Activated CD8-positive, alpha-beta T cell treated with anti-CD3 and anti-CD28 coated beads for 36 hours (primary cell): ENCODE measurements at regions not wholly inside any gene's neighbourhood (a gene's known extent, or its start where the extent isn't known, plus 50 kb on each side); places are given as distances from the start of the nearest gene placed in this dataset.
"Not testable (repeated sequence)": the region's sequence is repeated elsewhere in the genome, so short reads cannot be mapped to it uniquely, and the experiment has no call there.

Experiments
- ATAC-seq: fragments of 200-7000 bp; cut with Tn5 transposase; one replicate; pipeline ENCODE4 v1.10.0; 2021; ENCODE audit warnings: mild to moderate bottlenecking, moderate library complexity
- CTCF ChIA-PET: fragments of 350-600 bp; sonication (Branson Sonifier 250); formaldehyde crosslinking; loops from one replicate; lab custom pipeline; 2021; ENCODE audit warnings: antibody characterized with exemption; lab: Charles Lee
- POLR2A ChIA-PET: fragments of 350-600 bp; sonication (Branson Sonifier 250); formaldehyde crosslinking; loops from one replicate; lab custom pipeline; 2021; ENCODE audit warnings: antibody characterized with exemption; lab: Charles Lee
- DNase-seq: peaks from one replicate; pipeline ENCODE4 v3.0.0-alpha.2; 2020
- H3K27ac Mint-ChIP-seq: one replicate; pipeline ENCODE4 v1.8.0; 2021; ENCODE audit warnings: mild to moderate bottlenecking, mixed read lengths
- H3K27me3 Mint-ChIP-seq: one replicate; pipeline ENCODE4 v1.8.0; 2021; ENCODE audit warnings: mixed read lengths
- H3K36me3 Mint-ChIP-seq: one replicate; pipeline ENCODE4 v1.8.0; 2021; ENCODE audit warnings: low read depth, mixed read lengths
- H3K4me1 Mint-ChIP-seq: one replicate; pipeline ENCODE4 v1.8.0; 2021; ENCODE audit warnings: low read depth, mixed read lengths
- H3K4me3 Mint-ChIP-seq: one replicate; pipeline ENCODE4 v1.8.0; 2021; ENCODE audit warnings: mild to moderate bottlenecking, moderate library complexity, mixed read lengths
- H3K9me3 Mint-ChIP-seq: one replicate; pipeline ENCODE4 v1.8.0; 2021; ENCODE audit warnings: mixed read lengths
- CTCF ChIP-seq: fragments of 200-600 bp; IDR thresholded peaks from one replicate; pipeline ENCODE4 v1.8.0; 2022; ENCODE audit warnings: antibody characterized with exemption, mild to moderate bottlenecking
- intact Hi-C: fragments of 100-400 bp; cut with micrococcal nuclease; formaldehyde crosslinking; loops from one replicate; pipeline ENCODE4 v1.10.0; 2022

- Mint-ChIP-seq H3K4me3 (no peak overlapping the region), H3K27ac (no peak overlapping the region), H3K27me3 (no peaks in the 10 kb centered on the region), H3K36me3 (no peaks in the 10 kb centered on the region), H3K4me1 (no peaks in the 10 kb centered on the region), H3K9me3 (no peaks in the 10 kb centered on the region)
- TF ChIP-seq CTCF = no peak
- ChIA-PET POLR2A (no interaction called here), CTCF (interaction anchor here (1.1 kb wide), 1 partner anchor 17 kb away, joined by 3 read pairs; no protein-coding TSS in a partner anchor)
- intact Hi-C loops = no loop called here
- ATAC-seq (no peak), DNase-seq (no peak)
Measured at GRCh38 chr10:127648885-127649284, 88.1 kb upstream of the FOXI2 start.

GRCh38 chr10:127649642-127650041 lies 87.3 kb upstream of the FOXI2 start:
- no peaks in the 10 kb centered on the region for H3K9me3 Mint-ChIP-seq
- H3K27me3 Mint-ChIP-seq = no peaks in the 10 kb centered on the region
- DNase-seq (peak; percentile 2), ATAC-seq (no peak)
- intact Hi-C loops = no loop called here
- ChIA-PET CTCF (no interaction called here), POLR2A (no interaction called here)
- H3K27ac Mint-ChIP-seq = no peak overlapping the region
- no peaks in the 10 kb centered on the region for H3K4me1 Mint-ChIP-seq
- H3K4me3 Mint-ChIP-seq = no peak overlapping the region
- TF ChIP-seq CTCF = no peak
- no peaks in the 10 kb centered on the region for H3K36me3 Mint-ChIP-seq

- intact Hi-C loops = no loop called here
- CTCF ChIA-PET = interaction anchor here (0.7 kb wide), 1 partner anchor 58 kb away, joined by 3 read pairs; no protein-coding TSS in a partner anchor
- ATAC-seq (no peak), DNase-seq (no peak)
- Mint-ChIP-seq H3K4me1 (no peaks in the 10 kb centered on the region), H3K27me3 (no peaks in the 10 kb centered on the region), H3K36me3 (no peaks in the 10 kb centered on the region), H3K4me3 (no peak overlapping the region), H3K27ac (no peak overlapping the region), H3K9me3 (no peaks in the 10 kb centered on the region)
- TF ChIP-seq CTCF = no peak
- POLR2A ChIA-PET = no interaction called here
Measured at GRCh38 chr10:127657056-127657455, 79.9 kb upstream of the FOXI2 start.

- H3K36me3 Mint-ChIP-seq, DNase-seq, POLR2A ChIA-PET, H3K27me3 Mint-ChIP-seq, ATAC-seq, intact Hi-C loops, H3K4me3 Mint-ChIP-seq, H3K27ac Mint-ChIP-seq, H3K4me1 Mint-ChIP-seq, H3K9me3 Mint-ChIP-seq: not testable (repeated sequence)
- CTCF ChIA-PET = interaction anchor here (0.7 to 1.2 kb wide), 2 partner anchors 178 to 485 kb away, joined by 4 to 5 read pairs; no protein-coding TSS in a partner anchor
Measured at GRCh38 chr10:127676430-127676829, 60.6 kb upstream of the FOXI2 start.

- Mint-ChIP-seq H3K4me3 (no peak overlapping the region), H3K36me3 (no peaks in the 10 kb centered on the region), H3K27ac (no peak overlapping the region), H3K4me1 (no peaks in the 10 kb centered on the region), H3K9me3 (no peaks in the 10 kb centered on the region), H3K27me3 (no peaks in the 10 kb centered on the region)
- CTCF ChIA-PET = interaction anchor here (0.7 kb wide), 1 partner anchor 1965 kb away, joined by 3 read pairs; no protein-coding TSS in a partner anchor
- ATAC-seq (no peak), DNase-seq (no peak)
- no peak for TF ChIP-seq CTCF
- POLR2A ChIA-PET = no interaction called here
- intact Hi-C loops = no loop called here
Measured at GRCh38 chr10:127678091-127678490, 58.9 kb upstream of the FOXI2 start.
